GM19351 (cell line): ENCODE measurements at regions not wholly inside any gene's neighbourhood (a gene's known extent, or its start where the extent isn't known, plus 50 kb on each side); places are given as distances from the start of the nearest gene placed in this dataset.
"Not testable (repeated sequence)": the region's sequence is repeated elsewhere in the genome, so short reads cannot be mapped to it uniquely, and the experiment has no call there.

Experiments used
- ATAC-seq: cut with Tn5 transposase; IDR thresholded peaks from one replicate; pipeline ENCODE4 v1.9.1; 2021; ENCODE audit warnings: mild to moderate bottlenecking, moderate library complexity; ENCODE audit not compliant: unreplicated experiment

DNA sequence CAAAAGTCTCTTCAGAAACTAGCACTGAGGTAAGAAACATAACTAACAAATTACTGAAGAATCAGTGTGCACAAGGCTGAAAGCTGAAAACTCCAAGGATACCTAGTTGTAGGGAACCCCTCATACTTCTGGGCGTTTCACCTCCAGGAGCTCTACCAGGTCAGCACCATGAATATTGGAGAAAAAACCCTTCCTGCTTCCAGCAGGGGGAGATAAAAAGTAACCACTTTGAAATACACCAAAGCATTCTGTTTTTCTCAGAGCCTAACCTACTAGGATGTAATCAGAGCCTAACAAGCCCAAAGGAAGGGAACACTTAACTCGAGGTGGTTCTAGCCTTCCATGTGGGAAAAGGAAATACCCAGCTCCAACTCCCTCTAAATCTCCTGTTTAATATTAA lies 175.8 kb upstream of the MME start:
- ATAC-seq, result peak; percentile 77

DNA sequence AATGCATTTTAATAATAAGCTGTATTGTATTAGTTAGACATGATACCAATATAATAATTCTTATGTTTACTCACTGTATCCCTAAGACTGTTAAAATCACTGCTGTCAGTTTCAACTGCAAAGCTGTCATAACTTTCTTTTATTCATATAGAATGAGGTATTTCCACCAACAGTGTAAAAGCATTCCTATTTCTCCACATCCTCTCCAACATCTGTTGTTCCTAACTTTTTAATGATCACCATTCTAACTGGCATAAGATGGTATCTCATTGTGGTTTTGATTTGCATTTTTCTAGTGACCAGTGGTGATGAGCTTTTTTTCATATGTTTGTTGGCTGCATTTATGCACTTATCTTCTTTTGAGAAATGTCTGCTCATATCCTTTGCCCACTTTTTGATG lies 177.6 kb upstream of the MME start:
- ATAC-seq, result not testable (repeated sequence)

DNA sequence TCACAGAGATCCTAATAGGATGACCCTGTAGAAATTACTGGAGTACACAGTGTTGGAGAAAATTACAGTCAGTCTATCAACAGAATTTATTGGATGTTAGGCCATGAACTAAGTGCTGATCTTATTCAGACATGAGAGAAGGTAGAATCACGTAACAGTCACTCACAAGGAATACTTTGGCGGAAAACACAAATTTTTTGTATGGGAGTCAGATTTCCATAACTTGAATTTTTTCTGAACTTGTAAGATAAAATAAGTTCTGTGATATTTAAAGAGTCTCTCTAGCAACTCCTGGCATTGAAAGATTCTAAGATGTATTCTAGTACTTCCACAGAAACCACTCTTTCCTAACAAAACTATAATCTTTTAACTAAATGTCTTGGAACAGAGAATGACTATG lies 178.8 kb upstream of the MME start:
- no peak for ATAC-seq

DNA sequence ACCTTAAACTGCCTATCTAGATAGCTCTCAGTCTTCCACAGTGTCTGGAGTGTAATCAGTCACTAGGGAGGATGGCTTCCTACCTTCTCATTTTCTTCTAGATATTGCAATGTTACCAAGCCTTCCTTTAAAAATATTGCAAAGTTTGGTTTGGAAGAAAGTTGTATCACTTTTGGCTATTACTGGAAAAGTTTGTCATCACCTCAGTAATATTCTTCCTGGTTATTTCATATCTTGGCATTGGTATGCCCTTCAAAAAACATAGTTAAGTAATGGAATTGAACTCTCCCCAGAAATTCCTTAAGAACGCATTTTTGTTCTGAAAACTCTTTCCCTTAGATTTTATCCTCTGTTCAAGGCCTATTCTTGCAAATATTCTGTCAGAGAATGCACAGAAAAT lies 179.3 kb upstream of the MME start:
- ATAC-seq, result no peak

DNA sequence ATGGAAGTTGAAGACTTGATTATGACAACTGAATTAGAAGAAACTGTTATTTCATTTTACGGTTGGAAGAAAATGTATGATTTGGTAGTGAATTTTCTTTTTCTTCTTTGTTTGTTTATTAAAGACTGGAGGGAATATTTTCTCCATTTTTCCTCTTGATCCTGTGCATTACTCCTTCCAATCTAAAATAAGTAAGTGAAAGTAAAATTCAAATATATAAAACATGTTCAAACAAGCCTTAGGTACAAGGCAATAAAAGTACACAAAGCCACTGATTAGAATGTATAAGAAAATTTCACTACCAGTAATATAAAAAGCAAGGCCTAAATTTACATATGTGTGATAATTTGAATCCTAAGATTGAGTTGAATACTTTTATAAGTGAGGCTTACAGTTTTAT lies 181.2 kb upstream of the MME start:
- no peak for ATAC-seq

DNA sequence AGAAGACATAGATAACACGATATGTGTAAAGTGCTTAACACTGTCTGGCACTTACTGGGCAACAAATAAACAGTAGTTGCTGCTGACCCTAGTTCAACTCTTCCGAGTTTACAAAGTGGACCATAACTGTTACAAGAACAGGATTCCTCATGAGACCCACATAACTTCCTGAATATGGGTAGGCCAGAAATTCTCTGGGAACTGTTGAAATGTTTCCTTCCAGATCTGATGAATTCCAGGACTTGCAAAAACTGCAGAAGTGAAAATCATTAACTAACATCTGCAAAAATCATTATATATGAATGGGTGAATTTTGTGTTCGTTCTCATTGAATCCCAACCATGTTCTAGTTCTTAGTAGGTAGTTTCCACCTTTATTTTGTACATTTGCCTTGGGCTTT lies 181.7 kb upstream of the MME start:
- ATAC-seq, result no peak

DNA sequence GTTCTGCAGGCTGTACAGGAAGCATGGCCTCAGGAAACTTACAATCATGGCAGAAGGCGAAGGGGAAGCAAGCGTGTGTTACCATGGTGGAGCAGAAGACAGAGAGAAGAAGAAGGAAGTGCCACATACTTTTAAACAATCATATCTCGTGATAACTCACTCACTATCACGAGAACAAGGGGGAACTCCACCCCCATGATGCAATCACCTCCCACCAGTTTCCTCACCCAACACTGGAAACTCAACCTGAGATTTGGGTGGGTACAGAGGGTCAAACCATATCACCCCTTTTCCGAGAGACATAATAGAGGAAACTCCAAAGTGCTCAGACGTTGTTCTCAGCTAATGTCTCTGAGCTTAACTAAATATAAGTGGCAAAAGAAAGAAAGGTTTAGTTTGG lies 186.3 kb upstream of the MME start:
- ATAC-seq, result no peak

DNA sequence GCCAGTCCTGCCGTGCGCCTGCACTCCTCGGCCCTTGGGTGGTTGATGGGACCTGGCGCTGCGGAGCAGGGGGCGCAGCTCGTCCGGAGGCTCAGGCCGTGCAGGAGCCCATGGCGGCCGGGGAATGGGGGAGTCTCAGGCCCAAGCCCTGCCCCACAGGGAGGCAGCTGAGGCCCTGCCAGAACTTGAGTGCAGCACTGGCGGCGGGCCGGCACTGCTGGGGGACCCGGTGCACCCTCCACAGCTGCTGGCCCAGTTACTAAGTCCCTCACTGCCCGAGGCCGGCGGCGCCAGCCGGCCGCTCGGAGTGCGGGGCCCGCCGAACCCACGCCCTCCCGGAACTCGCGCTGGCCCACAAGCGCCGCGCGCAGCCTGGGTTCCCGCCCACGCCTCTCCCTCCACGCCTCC lies 190.9 kb upstream of the MME start:
- no peak for ATAC-seq

DNA sequence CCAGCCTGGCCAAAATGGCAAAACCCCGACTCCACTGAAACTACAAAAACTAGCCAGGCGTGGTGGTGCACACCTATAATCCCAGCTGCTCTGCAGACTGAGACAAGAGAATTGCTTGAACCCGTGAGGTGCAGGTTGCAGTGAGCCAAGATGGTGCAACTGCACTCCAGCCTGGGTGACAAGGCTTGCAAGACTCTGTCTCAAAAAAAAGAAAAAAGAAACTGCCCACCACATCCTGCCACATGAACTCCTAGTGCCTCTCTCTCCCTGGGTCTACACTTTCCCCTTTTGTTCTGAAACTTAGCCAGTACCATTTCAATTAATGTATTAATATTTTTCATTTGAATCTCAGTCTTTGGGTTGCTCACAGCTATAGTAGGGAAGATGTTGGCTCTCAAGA lies 192.2 kb upstream of the MME start:
- ATAC-seq, result no peak

DNA sequence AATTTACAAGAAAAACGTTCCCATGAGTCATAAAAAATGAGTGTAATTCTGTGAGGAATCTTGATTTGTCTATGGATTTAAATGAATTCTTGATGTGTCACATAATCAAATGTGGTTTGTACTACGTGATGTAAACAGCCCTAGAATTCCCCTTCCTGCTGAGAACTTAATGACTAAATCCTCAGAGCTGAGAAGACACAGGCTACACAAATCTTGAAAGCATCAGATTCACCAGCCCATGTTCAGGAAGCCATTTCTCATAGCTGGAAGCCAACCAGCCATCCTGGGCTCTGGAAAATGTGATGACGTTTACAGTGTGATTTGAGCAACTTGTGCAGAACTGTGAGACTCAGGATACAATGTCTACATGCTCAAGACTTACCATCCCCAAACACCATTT lies 193.7 kb upstream of the MME start:
- no peak for ATAC-seq

DNA sequence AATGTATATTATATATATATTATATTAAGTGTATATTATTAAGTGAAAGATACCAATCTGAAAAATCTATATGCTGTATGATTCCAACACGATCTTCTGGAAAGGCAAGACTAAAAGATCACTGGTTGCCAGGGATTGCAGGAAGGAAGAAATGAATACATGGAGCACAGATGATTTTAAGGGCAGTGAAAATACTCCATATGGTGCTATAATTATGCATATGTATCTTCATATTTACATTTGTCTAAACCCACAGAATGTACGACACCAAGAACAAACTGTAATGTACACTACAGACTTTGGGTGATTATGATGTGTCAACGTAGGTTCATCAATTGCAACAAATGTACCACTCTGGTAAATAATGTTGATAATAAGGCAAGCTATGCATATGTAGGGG lies 194.7 kb upstream of the MME start:
- ATAC-seq, result no peak

DNA sequence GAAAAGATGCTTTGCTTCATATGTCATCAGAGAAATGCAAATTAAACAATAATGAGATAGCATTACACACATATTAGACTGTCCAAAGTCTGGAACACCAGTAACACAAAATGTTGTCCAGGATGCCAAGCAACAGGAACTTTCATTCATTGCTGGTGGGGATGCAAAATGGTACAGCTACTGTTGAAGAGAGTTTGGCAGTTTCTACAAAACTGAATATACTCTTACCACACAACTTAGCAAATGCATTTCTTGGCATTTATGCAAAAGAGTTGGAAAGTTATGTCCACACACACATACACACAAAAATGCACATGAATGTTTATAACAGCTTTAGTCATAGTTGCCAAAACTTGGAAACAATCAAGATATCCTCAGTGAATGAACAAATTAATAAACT lies 195.2 kb upstream of the MME start:
- ATAC-seq, result no peak

DNA sequence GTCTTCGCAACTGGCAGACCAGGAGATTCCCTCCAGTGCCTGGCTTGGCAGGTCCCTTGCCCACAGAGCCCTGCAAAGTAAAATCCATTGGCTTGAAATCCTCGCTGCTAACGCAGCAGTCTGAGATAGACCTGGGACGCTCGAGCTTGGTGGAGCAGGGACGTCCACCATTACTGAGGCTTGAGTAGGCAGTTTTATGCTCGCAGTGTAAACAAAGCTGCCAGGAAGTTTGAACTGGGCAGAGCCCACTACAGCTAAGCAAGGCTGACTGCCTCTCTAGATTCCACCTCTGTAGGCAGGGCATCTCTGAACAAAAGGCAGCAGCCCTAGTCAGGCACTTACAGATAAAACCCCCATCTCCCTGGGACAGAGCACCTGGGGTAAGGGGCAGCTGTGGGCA lies 205.0 kb upstream of the MME start:
- no peak for ATAC-seq

DNA sequence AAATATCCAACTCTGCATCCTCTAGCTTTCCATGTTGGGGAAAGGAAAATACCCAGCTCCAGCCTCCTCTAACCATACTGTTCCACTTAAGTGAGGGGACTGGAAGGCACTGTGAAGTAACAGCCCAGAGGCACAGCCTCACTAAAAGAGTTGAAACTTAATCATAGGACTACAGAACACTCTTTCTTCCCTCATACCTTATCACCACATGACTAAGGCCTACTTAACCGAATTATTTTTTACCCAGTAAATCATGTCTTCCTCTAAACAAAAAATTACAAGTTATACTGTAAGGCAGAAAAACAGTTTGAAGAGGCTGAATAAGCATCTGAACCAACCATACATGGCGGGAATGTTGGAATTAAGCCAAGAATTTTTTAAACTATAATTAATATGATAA lies 207.4 kb upstream of the MME start:
- no peak for ATAC-seq

DNA sequence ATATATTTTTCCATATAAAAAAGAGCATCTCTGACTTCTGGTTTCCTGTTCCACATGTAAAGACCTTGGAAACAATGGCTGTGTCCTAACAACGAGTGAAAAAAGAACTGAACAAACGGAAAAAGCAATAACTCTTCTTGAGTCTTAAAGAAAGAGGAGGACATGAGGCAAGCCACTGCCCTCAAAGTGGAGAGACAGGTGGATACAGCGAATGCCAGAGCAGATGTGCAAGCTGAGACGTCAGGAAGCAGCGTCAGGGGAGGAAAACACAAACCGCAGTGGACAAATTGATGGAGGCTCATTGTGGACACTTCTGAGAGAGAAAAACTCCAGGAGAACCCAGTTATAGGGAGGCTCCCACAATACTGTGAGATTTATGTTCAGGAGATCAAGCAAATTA lies 208.0 kb upstream of the MME start:
- no peak for ATAC-seq

DNA sequence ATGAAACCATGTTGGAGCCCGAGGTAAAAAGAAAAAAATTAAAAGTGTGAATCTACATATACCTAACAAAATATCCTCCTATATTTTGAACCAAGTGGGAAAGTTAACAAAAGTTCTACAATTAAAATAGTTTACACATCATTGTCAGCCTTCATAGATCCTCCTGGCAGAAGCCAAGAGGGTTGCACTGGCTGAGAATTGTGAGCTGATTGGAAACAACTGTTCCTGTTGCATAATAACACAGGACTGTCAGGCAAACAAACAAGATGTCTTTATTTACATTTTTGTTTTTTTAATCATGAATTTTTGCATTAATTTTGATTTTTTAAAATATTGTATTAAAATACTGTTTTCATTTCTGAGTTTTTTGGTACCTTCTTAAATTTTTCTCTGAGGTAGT lies 215.2 kb upstream of the MME start:
- no peak for ATAC-seq

DNA sequence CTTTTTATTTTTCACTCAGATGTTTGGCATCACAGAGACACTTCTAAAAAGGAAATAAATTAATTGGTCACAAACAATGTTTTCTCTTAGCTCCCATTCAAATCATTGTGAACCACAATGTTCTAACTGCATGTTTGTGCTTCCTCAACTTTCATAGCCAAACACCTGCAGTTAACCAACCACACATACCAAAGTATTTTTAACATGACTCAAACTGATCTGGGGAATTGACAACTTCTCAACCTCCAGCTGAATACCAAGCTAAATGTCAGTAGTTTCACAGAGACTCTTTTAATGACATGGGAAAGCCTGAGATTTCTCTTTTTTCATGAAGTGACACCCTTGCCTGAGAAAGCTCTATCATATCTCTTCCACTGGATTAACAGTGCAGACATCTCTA lies 217.9 kb upstream of the MME start:
- ATAC-seq, result peak; percentile 67

DNA sequence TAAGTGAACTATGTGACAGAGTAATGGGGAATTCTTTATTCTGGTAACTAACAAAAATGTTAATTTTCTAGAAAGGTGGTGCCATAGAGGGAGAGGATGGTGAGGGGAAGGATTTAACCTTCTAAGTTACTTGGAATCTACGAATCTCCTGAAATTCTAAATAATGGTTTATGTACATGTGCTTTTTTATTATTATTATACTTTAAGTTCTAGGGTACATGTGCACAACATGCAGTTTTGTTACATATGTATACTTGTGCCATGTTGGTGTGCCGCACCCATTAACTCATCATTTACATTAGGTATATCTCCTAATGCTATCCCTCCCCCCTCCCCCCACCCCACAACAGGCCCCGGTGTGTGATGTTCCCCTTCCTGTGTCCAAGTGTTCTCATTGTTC lies 227.1 kb upstream of the MME start:
- ATAC-seq, result not testable (repeated sequence)

DNA sequence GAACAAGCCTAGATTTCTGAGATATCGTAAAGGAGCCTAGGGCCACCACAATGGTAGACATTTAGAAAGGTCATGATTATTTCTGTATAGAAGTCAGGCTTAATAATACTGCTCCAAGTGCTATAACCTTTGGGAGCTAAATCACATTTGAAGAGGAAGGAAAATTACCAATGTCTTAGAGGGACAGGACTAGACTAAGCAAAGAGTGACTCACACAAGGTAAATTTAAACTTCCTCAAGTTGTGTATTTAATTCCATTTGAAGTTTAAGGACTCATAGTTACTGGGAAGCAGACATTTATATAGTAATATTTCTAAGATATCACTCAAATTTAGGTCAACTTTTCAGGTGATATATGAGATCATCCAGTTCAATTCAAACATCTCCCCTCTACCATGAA lies 227.6 kb upstream of the MME start:
- ATAC-seq, result no peak

DNA sequence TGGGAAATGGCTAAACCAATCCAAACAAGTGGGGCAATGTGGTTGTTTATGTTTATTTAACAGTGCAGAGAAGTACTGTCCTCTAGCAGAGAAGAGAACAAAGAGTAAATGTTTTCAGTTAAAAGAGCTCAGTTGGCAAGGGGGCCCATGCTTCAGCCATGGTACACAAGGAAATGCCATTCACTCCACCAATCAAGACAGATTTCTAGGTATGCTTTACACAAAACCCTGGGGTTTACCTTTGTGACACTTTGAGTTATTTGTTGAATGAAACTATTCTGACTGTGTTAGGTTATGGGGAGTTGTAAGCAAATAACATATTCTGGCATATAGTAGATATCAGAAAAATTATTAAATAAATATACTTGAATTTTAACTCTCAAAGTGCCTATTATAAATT lies 228.5 kb upstream of the MME start:
- ATAC-seq, result no peak

DNA sequence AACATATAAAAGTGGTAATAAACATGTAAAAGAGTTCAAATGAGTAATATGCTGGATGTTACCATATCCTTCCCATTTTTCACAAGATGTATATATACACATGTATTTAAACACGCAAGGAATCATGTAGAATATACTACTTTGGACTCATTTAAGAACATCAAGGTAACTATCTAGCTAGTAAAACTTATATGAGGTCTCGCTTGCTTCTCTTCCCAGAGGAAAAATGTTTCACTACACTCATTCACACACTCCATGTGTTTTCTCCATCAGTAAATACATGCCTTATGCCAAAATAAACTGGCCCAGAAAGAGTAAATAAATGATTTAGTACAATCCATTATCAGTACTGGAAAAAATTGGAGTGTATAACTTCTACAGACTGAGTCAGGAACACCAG lies 229.2 kb upstream of the MME start:
- ATAC-seq, result no peak

DNA sequence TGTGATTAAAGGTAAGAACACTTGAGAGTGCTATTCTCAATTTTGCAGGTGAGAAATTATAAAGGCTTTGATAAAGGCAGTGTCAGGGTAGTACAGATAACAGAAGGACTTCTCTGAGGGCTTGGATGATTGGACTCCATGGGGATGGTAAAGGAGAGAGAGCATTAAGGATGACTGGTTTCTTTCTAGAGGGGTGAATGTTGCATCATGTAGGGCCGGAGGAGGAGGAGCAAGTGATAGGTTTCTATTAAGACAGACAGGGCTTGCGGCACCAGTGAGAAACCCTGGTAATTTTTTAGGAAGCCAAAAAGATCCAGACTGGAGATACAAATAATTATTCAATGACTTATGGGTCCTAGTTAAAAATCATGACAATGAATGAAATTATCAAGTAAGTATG lies 230.7 kb upstream of the MME start:
- no peak for ATAC-seq

DNA sequence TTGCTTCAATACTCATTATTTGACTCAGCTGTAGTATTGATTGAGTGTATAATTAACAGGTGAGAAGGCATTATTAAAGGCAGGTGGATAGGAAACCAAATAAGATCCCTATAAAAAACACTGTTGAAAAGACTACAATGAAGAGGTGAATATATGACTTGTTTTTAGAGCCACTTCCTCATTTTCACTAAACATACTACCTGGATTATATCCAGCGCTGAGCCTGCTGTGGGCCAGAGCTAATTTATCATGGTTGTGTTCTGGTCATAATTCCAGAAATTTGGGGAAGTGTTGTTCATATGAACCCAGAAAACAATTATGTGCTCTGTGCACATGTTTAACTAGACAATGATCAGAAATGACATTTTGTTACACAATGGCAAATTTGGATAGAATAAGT lies 235.3 kb upstream of the MME start:
- no peak for ATAC-seq

DNA sequence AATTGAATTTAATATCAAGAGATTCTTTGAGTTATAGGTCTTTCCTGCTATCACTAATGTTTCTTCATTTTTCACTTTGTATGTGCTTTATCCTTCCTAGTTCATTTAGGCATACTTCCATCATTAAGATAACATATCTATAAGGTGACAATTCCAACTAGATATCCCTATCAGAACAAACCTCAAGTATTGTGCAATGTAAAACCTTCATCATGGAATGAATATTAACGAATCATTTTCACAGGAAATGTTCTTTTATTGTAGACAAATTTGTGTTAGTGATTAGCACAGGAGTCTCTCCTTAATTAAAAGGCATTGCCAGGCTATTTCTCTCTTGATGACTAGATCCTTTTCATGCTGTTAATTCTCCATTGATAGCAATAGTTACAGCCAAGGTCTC lies 236.5 kb upstream of the MME start:
- no peak for ATAC-seq
